ENCODE measurements at regions not wholly inside any gene's neighbourhood (a gene's known extent, or its start where the extent isn't known, plus 50 kb on each side); places are given as distances from the start of the nearest gene placed in this dataset.

- Histone ChIP-seq H3K9me3 (ENCODE audit: control insufficient read depth, low read length) (peaks cover 1% of the 10 kb centered on the region), H3K36me3 (ENCODE audit: control insufficient read depth in 1 of 2, insufficient read depth in 2 of 2, low read length in 1 of 2) (no peaks in the 10 kb centered on the region), H3K27me3 (ENCODE audit: control insufficient read depth in 1 of 2, insufficient read depth in 2 of 2, low read length in 1 of 2) (no peaks in the 10 kb centered on the region), H3K27ac (ENCODE audit: low read depth in 1 of 2, low read length in 2 of 2) (no peak overlapping the region), H3K4me3 (ENCODE audit: low read length in 2 of 2) (no peak overlapping the region), H3K4me1 (ENCODE audit: control insufficient read depth in 1 of 2, insufficient read depth in 2 of 2, low read length in 2 of 2) (no peaks in the 10 kb centered on the region)
- intact Hi-C loops (cut with DNase I): no loop called here
- DNase-seq: no peak
- ATAC-seq (ENCODE audit: low FRiP score): no peak
- WGBS, 2 donors: 88 to 96% methylated on average over 1 of the region's 1 CpG
Observed at GRCh38 chr13:44323754-44324153, 49.9 kb upstream of the SERP2 start.

Small RNA genes in the stretch of these regions (microRNA-seq; reads per million reads assigned to microRNA genes)
- gene MIR8079: 0 reads per million in 2 donors
